ENCODE measurements at regions not wholly inside any gene's neighbourhood (a gene's known extent, or its start where the extent isn't known, plus 50 kb on each side); places are given as distances from the start of the nearest gene placed in this dataset.
A peak's percentile ranks its signal among the peaks of the same experiment; 100 is the strongest.

GRCh38 chr6:138590796-138591709, 91.8 kb upstream of the NHSL1 start:
- no peaks in the 10 kb centered on the region for H3K79me2 ChIP-seq (ENCODE audit: insufficient read depth, low read length)
- TF ChIP-seq EZH2phosphoT487 (IDR thresholded peaks at IDR 0.05; ENCODE audit: borderline replicate concordance) (no peak), CTCF (conservative IDR thresholded peaks at IDR 0.05; ENCODE audit: low read length) (peak; percentile 97)
- no peak overlapping the region for H3K4me3 ChIP-seq (ENCODE audit: low read length, poor library complexity, severe bottlenecking)
- no peak overlapping the region for H2AFZ ChIP-seq (ENCODE audit: low read length)
- H3K4me2 ChIP-seq (ENCODE audit: low read depth, low read length, poor library complexity, severe bottlenecking), result peak overlapping the region; percentile 9
- no peaks in the 10 kb centered on the region for H4K20me1 ChIP-seq (ENCODE audit: insufficient read depth, low read length, poor library complexity, severe bottlenecking)
- no peaks in the 10 kb centered on the region for H3K27me3 ChIP-seq (ENCODE audit: insufficient read depth, low read length, poor library complexity, severe bottlenecking)
- no peak overlapping the region for H3K9ac ChIP-seq (ENCODE audit: low read depth, low read length, poor library complexity, severe bottlenecking)
- H3K9me3 ChIP-seq (ENCODE audit: insufficient read depth, low read depth, low read length), result no peaks in the 10 kb centered on the region
- H3F3A ChIP-seq (ENCODE audit: low read depth), result no peaks in the 10 kb centered on the region
- H3K9me2 ChIP-seq (replicated peaks; ENCODE audit: low read depth, low read length), result no peaks in the 10 kb centered on the region
- no peaks in the 10 kb centered on the region for H3K36me3 ChIP-seq (ENCODE audit: insufficient read depth, low read length)
- H3K4me1 ChIP-seq (ENCODE audit: insufficient read depth, low read length, poor library complexity, severe bottlenecking), result peaks cover 25% of the 10 kb centered on the region

- Histone ChIP-seq H3K4me3 (ENCODE audit: low read length, poor library complexity, severe bottlenecking) (peak overlapping the region; percentile 72), H3F3A (ENCODE audit: low read depth) (no peaks in the 10 kb centered on the region), H2AFZ (ENCODE audit: low read length) (no peak overlapping the region), H3K4me1 (ENCODE audit: insufficient read depth, low read length, poor library complexity, severe bottlenecking) (peaks cover 25% of the 10 kb centered on the region), H3K36me3 (ENCODE audit: insufficient read depth, low read length) (no peaks in the 10 kb centered on the region), H3K9me3 (ENCODE audit: insufficient read depth, low read depth, low read length) (no peaks in the 10 kb centered on the region), H3K27me3 (ENCODE audit: insufficient read depth, low read length, poor library complexity, severe bottlenecking) (no peaks in the 10 kb centered on the region), H3K9me2 (replicated peaks; ENCODE audit: low read depth, low read length) (no peaks in the 10 kb centered on the region), H3K4me2 (ENCODE audit: low read depth, low read length, poor library complexity, severe bottlenecking) (peak overlapping the region; percentile 83), H3K9ac (ENCODE audit: low read depth, low read length, poor library complexity, severe bottlenecking) (no peak overlapping the region), H4K20me1 (ENCODE audit: insufficient read depth, low read length, poor library complexity, severe bottlenecking) (no peaks in the 10 kb centered on the region), H3K79me2 (ENCODE audit: insufficient read depth, low read length) (no peaks in the 10 kb centered on the region)
- TF ChIP-seq EZH2phosphoT487 (IDR thresholded peaks at IDR 0.05; ENCODE audit: borderline replicate concordance), result no peak
- TF ChIP-seq CTCF (conservative IDR thresholded peaks at IDR 0.05; ENCODE audit: low read length), result no peak
Observed at GRCh38 chr6:138592749-138593123, 93.4 kb upstream of the NHSL1 start.

GRCh38 chr6:138593124-138593877, 94.0 kb upstream of the NHSL1 start:
- Histone ChIP-seq H3K79me2 (ENCODE audit: insufficient read depth, low read length) (no peaks in the 10 kb centered on the region), H3K9me3 (ENCODE audit: insufficient read depth, low read depth, low read length) (no peaks in the 10 kb centered on the region), H3K4me2 (ENCODE audit: low read depth, low read length, poor library complexity, severe bottlenecking) (peak overlapping the region; percentile 83), H4K20me1 (ENCODE audit: insufficient read depth, low read length, poor library complexity, severe bottlenecking) (no peaks in the 10 kb centered on the region), H3K4me1 (ENCODE audit: insufficient read depth, low read length, poor library complexity, severe bottlenecking) (peaks cover 25% of the 10 kb centered on the region), H2AFZ (ENCODE audit: low read length) (no peak overlapping the region), H3K36me3 (ENCODE audit: insufficient read depth, low read length) (no peaks in the 10 kb centered on the region), H3K9me2 (replicated peaks; ENCODE audit: low read depth, low read length) (no peaks in the 10 kb centered on the region), H3K4me3 (ENCODE audit: low read length, poor library complexity, severe bottlenecking) (peak overlapping the region; percentile 72), H3F3A (ENCODE audit: low read depth) (no peaks in the 10 kb centered on the region), H3K27me3 (ENCODE audit: insufficient read depth, low read length, poor library complexity, severe bottlenecking) (no peaks in the 10 kb centered on the region), H3K9ac (ENCODE audit: low read depth, low read length, poor library complexity, severe bottlenecking) (no peak overlapping the region)
- no peak for TF ChIP-seq EZH2phosphoT487 (IDR thresholded peaks at IDR 0.05; ENCODE audit: borderline replicate concordance)
- no peak for TF ChIP-seq CTCF (conservative IDR thresholded peaks at IDR 0.05; ENCODE audit: low read length)

All from Loucy (cell line).